GM23338 (cell line): ENCODE measurements at regions not wholly inside any gene's neighbourhood (a gene's known extent, or its start where the extent isn't known, plus 50 kb on each side); places are given as distances from the start of the nearest gene placed in this dataset.

Experiments used
- ATAC-seq: fragments of 200-7000 bp; cut with Tn5 transposase; 3 replicates; pipeline ENCODE4 v1.9.1; 2020
- DNase-seq: peaks from one replicate; pipeline ENCODE4 v3.0.0-alpha.2; 2015; ENCODE audit warnings: low spot score
- H2AFZ ChIP-seq: fragments of 200-600 bp; sonication (generic); 2 replicates; pipeline ENCODE4 v1.8.0; 2016; ENCODE audit warnings: antibody characterized with exemption, mild to moderate bottlenecking, moderate library complexity
- H3F3A ChIP-seq: fragments of 200-600 bp; sonication (generic); replicated peaks from 2 replicates; pipeline ENCODE4 v1.8.0; 2017; ENCODE audit warnings: antibody characterized with exemption, mixed run types, low read depth
- H3K27ac ChIP-seq: fragments of 200-600 bp; sonication (generic); 2 replicates; pipeline ENCODE4 v1.6.1; 2016; ENCODE audit warnings: low read depth
- H3K27me3 ChIP-seq: fragments of 200-600 bp; sonication (generic); 2 replicates; pipeline ENCODE4 v1.8.0; 2016; ENCODE audit warnings: mild to moderate bottlenecking, mixed run types, moderate library complexity; ENCODE audit not compliant: insufficient read depth
- H3K36me3 ChIP-seq: fragments of 200-600 bp; sonication (generic); 2 replicates; pipeline ENCODE4 v1.8.0; 2016; ENCODE audit warnings: mild to moderate bottlenecking; ENCODE audit not compliant: insufficient read depth
- H3K4me1 ChIP-seq: fragments of 200-600 bp; sonication (generic); 2 replicates; pipeline ENCODE4 v1.8.0; 2016; ENCODE audit warnings: mild to moderate bottlenecking, moderate library complexity; ENCODE audit not compliant: insufficient read depth
- H3K4me2 ChIP-seq: fragments of 200-600 bp; sonication (generic); 2 replicates; pipeline ENCODE4 v1.7.1; 2017; ENCODE audit warnings: mixed run types
- H3K4me3 ChIP-seq: fragments of 200-600 bp; sonication (generic); 2 replicates; pipeline ENCODE4 v1.6.1; 2016; ENCODE audit warnings: mixed run types
- H3K79me2 ChIP-seq: fragments of 200-600 bp; sonication (generic); replicated peaks from 2 replicates; pipeline ENCODE4 v1.8.0; 2017; ENCODE audit warnings: mild to moderate bottlenecking; ENCODE audit not compliant: insufficient read depth
- H3K9me2 ChIP-seq: fragments of 200-600 bp; sonication (generic); 2 replicates; pipeline ENCODE4 v1.8.0; 2017; ENCODE audit not compliant: insufficient read depth
- H4K20me1 ChIP-seq: fragments of 200-600 bp; sonication (generic); replicated peaks from 2 replicates; pipeline ENCODE4 v1.8.0; 2017; ENCODE audit warnings: mild to moderate bottlenecking; ENCODE audit not compliant: insufficient read depth
- H3K27ac Mint-ChIP-seq: 2 replicates; pipeline ENCODE4 v1.8.0; 2020; ENCODE audit warnings: inconsistent platforms, mild to moderate bottlenecking, moderate library complexity, mixed read lengths
- H3K27me3 Mint-ChIP-seq: 3 replicates; pipeline ENCODE4 v1.8.0; 2022; ENCODE audit warnings: low read depth, mild to moderate bottlenecking, moderate library complexity, mixed read lengths, inconsistent platforms; ENCODE audit not compliant: insufficient read depth, poor library complexity
- H3K36me3 Mint-ChIP-seq: 3 replicates; pipeline ENCODE4 v1.8.0; 2021; ENCODE audit warnings: low read depth, mild to moderate bottlenecking, inconsistent platforms, moderate library complexity, mixed read lengths
- H3K4me1 Mint-ChIP-seq: 3 replicates; pipeline ENCODE4 v1.8.0; 2020; ENCODE audit warnings: mild to moderate bottlenecking, inconsistent platforms, mixed read lengths
- H3K4me3 Mint-ChIP-seq: 3 replicates; pipeline ENCODE4 v1.8.0; 2021; ENCODE audit warnings: moderate library complexity, mild to moderate bottlenecking, inconsistent platforms, mixed read lengths
- H3K9me3 Mint-ChIP-seq: 3 replicates; pipeline ENCODE4 v1.8.0; 2020; ENCODE audit warnings: moderate library complexity, mild to moderate bottlenecking, inconsistent platforms, mixed read lengths
- CREB1 ChIP-seq: fragments of 250-450 bp; sonication (Bioruptor Pico); IDR thresholded peaks from 2 replicates; pipeline ENCODE4 v1.5.0; 2020; ENCODE audit warnings: low read depth, mild to moderate bottlenecking, moderate library complexity
- ETS1 ChIP-seq: IDR thresholded peaks from 2 replicates; pipeline ENCODE4 v1.6.1; 2016; ENCODE audit warnings: antibody characterized with exemption
- EZH2 ChIP-seq: fragments of 200-600 bp; sonication (generic); IDR thresholded peaks from one replicate; pipeline ENCODE4 v1.8.0; 2017; ENCODE audit warnings: antibody characterized with exemption, mild to moderate bottlenecking, low read depth; ENCODE audit not compliant: unreplicated experiment
- EZH2phosphoT487 ChIP-seq: fragments of 200-600 bp; sonication (generic); IDR thresholded peaks from one replicate; pipeline ENCODE4 v1.8.1; 2018; ENCODE audit warnings: antibody characterized with exemption; ENCODE audit not compliant: unreplicated experiment
- JUNB ChIP-seq: IDR thresholded peaks from one replicate; pipeline ENCODE4 v1.6.1; 2016; ENCODE audit warnings: antibody characterized with exemption; ENCODE audit not compliant: unreplicated experiment
- NANOG ChIP-seq: IDR thresholded peaks from 2 replicates; pipeline ENCODE4 v1.6.1; 2016; ENCODE audit warnings: antibody characterized with exemption, borderline replicate concordance
- POLR2AphosphoS5 ChIP-seq: IDR thresholded peaks from 2 replicates; pipeline ENCODE4 v1.6.1; 2016; ENCODE audit warnings: antibody characterized with exemption, low read depth
- REST ChIP-seq: IDR thresholded peaks from one replicate; pipeline ENCODE4 v1.6.1; 2018; ENCODE audit warnings: antibody characterized with exemption; ENCODE audit not compliant: unreplicated experiment
- STAT1 ChIP-seq: IDR thresholded peaks from one replicate; pipeline ENCODE4 v1.6.1; 2016; ENCODE audit warnings: antibody characterized with exemption; ENCODE audit not compliant: unreplicated experiment
- ZNF114 ChIP-seq: fragments of 250-450 bp; sonication (Bioruptor Pico); IDR thresholded peaks from 2 replicates; pipeline ENCODE4 v1.5.0; 2020; ENCODE audit warnings: mild to moderate bottlenecking, moderate library complexity
- ZNF331 ChIP-seq: fragments of 250-450 bp; sonication (Bioruptor Pico); IDR thresholded peaks from 2 replicates; pipeline ENCODE4 v1.5.0; 2020; ENCODE audit warnings: low read depth, mild to moderate bottlenecking, moderate library complexity
- TF ChIP-seq, protein P1 (sequence below): fragments of 250-450 bp; sonication (Bioruptor Pico); IDR thresholded peaks from 2 replicates; pipeline ENCODE4 v1.5.0; 2020; ENCODE audit warnings: mild to moderate bottlenecking, moderate library complexity

DNA sequence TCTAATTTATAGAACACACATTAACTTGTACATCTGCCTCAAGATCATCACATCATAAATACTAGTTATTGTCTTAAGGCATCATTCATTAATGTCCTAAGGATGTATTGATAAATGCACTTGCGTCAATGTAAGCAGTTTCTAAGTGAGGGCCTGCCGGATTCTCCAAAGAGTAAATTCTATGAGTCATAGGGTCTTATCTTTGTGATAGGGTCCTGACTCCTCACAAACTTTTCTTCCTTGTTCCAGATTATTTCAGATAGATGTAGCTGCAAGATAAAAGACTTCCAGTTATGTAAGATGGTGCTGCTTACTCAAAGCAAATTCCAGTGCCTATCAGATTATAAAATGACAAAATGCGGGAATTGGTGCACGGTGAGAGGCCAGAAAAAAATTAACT is 315.0 kb upstream of the SLC39A10 start:
- Mint-ChIP-seq H3K36me3 (no peaks in the 10 kb centered on the region), H3K4me1 (peaks cover 2% of the 10 kb centered on the region; the same call in 1 of the 3 replicates), H3K27me3 (peaks cover 3% of the 10 kb centered on the region), H3K4me3 (no peak overlapping the region), H3K9me3 (no peaks in the 10 kb centered on the region), H3K27ac (no peak overlapping the region)
- Histone ChIP-seq H3K27ac (no peak overlapping the region), H3K9me2 (no peaks in the 10 kb centered on the region; the same call in 1 of the 2 replicates), H3K4me3 (no peak overlapping the region), H3K36me3 (no peaks in the 10 kb centered on the region), H3K4me1 (no peaks in the 10 kb centered on the region), H3K4me2 (no peak overlapping the region), H3K27me3 (no peaks in the 10 kb centered on the region), H4K20me1 (no peaks in the 10 kb centered on the region), H3K79me2 (no peaks in the 10 kb centered on the region), H3F3A (no peaks in the 10 kb centered on the region), H2AFZ (no peak overlapping the region)
- DNase-seq (no peak), ATAC-seq (no peak)
- TF ChIP-seq STAT1, result no peak
- no peak for TF ChIP-seq CREB1 (CRISPR knock-in tag)
- TF ChIP-seq, protein P1, sequence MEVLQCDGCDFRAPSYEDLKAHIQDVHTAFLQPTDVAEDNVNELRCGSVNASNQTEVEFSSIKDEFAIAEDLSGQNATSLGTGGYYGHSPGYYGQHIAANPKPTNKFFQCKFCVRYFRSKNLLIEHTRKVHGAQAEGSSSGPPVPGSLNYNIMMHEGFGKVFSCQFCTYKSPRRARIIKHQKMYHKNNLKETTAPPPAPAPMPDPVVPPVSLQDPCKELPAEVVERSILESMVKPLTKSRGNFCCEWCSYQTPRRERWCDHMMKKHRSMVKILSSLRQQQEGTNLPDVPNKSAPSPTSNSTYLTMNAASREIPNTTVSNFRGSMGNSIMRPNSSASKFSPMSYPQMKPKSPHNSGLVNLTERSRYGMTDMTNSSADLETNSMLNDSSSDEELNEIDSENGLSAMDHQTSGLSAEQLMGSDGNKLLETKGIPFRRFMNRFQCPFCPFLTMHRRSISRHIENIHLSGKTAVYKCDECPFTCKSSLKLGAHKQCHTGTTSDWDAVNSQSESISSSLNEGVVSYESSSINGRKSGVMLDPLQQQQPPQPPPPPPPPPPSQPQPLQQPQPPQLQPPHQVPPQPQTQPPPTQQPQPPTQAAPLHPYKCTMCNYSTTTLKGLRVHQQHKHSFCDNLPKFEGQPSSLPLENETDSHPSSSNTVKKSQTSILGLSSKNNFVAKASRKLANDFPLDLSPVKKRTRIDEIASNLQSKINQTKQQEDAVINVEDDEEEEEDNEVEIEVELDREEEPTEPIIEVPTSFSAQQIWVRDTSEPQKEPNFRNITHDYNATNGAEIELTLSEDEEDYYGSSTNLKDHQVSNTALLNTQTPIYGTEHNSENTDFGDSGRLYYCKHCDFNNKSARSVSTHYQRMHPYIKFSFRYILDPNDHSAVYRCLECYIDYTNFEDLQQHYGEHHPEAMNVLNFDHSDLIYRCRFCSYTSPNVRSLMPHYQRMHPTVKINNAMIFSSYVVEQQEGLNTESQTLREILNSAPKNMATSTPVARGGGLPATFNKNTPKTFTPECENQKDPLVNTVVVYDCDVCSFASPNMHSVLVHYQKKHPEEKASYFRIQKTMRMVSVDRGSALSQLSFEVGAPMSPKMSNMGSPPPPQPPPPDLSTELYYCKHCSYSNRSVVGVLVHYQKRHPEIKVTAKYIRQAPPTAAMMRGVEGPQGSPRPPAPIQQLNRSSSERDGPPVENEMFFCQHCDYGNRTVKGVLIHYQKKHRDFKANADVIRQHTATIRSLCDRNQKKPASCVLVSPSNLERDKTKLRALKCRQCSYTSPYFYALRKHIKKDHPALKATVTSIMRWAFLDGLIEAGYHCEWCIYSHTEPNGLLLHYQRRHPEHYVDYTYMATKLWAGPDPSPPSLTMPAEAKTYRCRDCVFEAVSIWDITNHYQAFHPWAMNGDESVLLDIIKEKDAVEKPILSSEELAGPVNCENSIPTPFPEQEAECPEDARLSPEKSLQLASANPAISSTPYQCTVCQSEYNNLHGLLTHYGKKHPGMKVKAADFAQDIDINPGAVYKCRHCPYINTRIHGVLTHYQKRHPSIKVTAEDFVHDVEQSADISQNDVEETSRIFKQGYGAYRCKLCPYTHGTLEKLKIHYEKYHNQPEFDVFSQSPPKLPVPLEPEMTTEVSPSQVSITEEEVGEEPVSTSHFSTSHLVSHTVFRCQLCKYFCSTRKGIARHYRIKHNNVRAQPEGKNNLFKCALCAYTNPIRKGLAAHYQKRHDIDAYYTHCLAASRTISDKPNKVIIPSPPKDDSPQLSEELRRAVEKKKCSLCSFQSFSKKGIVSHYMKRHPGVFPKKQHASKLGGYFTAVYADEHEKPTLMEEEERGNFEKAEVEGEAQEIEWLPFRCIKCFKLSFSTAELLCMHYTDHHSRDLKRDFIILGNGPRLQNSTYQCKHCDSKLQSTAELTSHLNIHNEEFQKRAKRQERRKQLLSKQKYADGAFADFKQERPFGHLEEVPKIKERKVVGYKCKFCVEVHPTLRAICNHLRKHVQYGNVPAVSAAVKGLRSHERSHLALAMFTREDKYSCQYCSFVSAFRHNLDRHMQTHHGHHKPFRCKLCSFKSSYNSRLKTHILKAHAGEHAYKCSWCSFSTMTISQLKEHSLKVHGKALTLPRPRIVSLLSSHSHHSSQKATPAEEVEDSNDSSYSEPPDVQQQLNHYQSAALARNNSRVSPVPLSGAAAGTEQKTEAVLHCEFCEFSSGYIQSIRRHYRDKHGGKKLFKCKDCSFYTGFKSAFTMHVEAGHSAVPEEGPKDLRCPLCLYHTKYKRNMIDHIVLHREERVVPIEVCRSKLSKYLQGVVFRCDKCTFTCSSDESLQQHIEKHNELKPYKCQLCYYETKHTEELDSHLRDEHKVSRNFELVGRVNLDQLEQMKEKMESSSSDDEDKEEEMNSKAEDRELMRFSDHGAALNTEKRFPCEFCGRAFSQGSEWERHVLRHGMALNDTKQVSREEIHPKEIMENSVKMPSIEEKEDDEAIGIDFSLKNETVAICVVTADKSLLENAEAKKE (CRISPR knock-in tag), result no peak
- no peak for TF ChIP-seq REST
- no peak for TF ChIP-seq JUNB
- TF ChIP-seq NANOG, result no peak
- no peak for TF ChIP-seq ETS1
- no peak for TF ChIP-seq EZH2phosphoT487
- TF ChIP-seq ZNF331, result no peak
- no peak for TF ChIP-seq ZNF114
- TF ChIP-seq POLR2AphosphoS5, result no peak
- no peak for TF ChIP-seq EZH2
